Breast epithelium (tissue), 3 donors: ENCODE measurements at regions not wholly inside any gene's neighbourhood (a gene's known extent, or its start where the extent isn't known, plus 50 kb on each side); places are given as distances from the start of the nearest gene placed in this dataset.

Experiments used
- CTCF ChIP-seq, 3 donors: fragments of 450-650 bp; IDR thresholded peaks; one replicate each; pipeline ENCODE4 v1.5.1; 2016 to 2017; ENCODE audit warnings: antibody characterized with exemption in 3 of 3, mild to moderate bottlenecking in 3 of 3, moderate library complexity in 3 of 3
- POLR2A ChIP-seq: fragments of 450-650 bp; IDR thresholded peaks from one replicate; pipeline ENCODE4 v1.6.1; 2016; ENCODE audit warnings: antibody characterized with exemption, mild to moderate bottlenecking, moderate library complexity

- TF ChIP-seq CTCF (IDR thresholded peaks at IDR 0.05) (no peak), POLR2A (no peak)
These were observed 237.5 kb upstream of the GBE1 start for GRCh38 chr3:81998907-81999306.
